WTC11 (cell line): ENCODE measurements at regions not wholly inside any gene's neighbourhood (a gene's known extent, or its start where the extent isn't known, plus 50 kb on each side); places are given as distances from the start of the nearest gene placed in this dataset.

ENCODE experiments used
- ATF2 ChIP-seq: sonication (generic); formaldehyde crosslinking; IDR thresholded peaks from 2 replicates; pipeline ENCODE4 v1.8.1; 2022; ENCODE audit warnings: low read depth, missing genetic modification reagents, borderline replicate concordance
- CBFB ChIP-seq: sonication (generic); formaldehyde crosslinking; IDR thresholded peaks from 2 replicates; pipeline ENCODE4 v1.8.1; 2022; ENCODE audit warnings: mild to moderate bottlenecking, low read depth, missing genetic modification reagents
- CTCF ChIP-seq: fragments of 200-600 bp; IDR thresholded peaks from 2 replicates; pipeline ENCODE4 v1.8.0; 2022; ENCODE audit warnings: antibody characterized with exemption
- E2F4 ChIP-seq: sonication (generic); formaldehyde crosslinking; IDR thresholded peaks from 2 replicates; pipeline ENCODE4 v1.8.1; 2022; ENCODE audit warnings: low read depth, mild to moderate bottlenecking, moderate library complexity, missing genetic modification reagents, borderline replicate concordance
- ESRRA ChIP-seq: sonication (generic); formaldehyde crosslinking; IDR thresholded peaks from 2 replicates; pipeline ENCODE4 v1.8.1; 2022; ENCODE audit warnings: mild to moderate bottlenecking, missing genetic modification reagents, borderline replicate concordance
- IRF2 ChIP-seq: sonication (generic); formaldehyde crosslinking; IDR thresholded peaks from 2 replicates; pipeline ENCODE4 v1.8.0; 2022; ENCODE audit warnings: low read depth, missing genetic modification reagents, borderline replicate concordance
- JAZF1 ChIP-seq: fragments of 250-450 bp; sonication (Bioruptor Pico); IDR thresholded peaks from 2 replicates; pipeline ENCODE4 v1.9.0; 2021; ENCODE audit warnings: moderate library complexity, mild to moderate bottlenecking, inconsistent platforms
- MXD4 ChIP-seq: fragments of 250-450 bp; sonication (Bioruptor Pico); IDR thresholded peaks from 2 replicates; pipeline ENCODE4 v1.8.0; 2021; ENCODE audit warnings: mild to moderate bottlenecking, moderate library complexity, borderline replicate concordance
- NR3C1 ChIP-seq: sonication (generic); formaldehyde crosslinking; conservative IDR thresholded peaks from 2 replicates; pipeline ENCODE4 v1.8.1; 2023; ENCODE audit warnings: low read depth, mild to moderate bottlenecking, missing genetic modification reagents
- PREB ChIP-seq: sonication (generic); formaldehyde crosslinking; IDR thresholded peaks from 2 replicates; pipeline ENCODE4 v1.8.1; 2022; ENCODE audit warnings: mild to moderate bottlenecking, missing genetic modification reagents, moderate library complexity, borderline replicate concordance
- SP1 ChIP-seq: sonication (generic); formaldehyde crosslinking; conservative IDR thresholded peaks from 2 replicates; pipeline ENCODE4 v1.8.1; 2022; ENCODE audit warnings: missing genetic modification reagents
- USF2 ChIP-seq: sonication (generic); formaldehyde crosslinking; IDR thresholded peaks from 2 replicates; pipeline ENCODE4 v1.8.1; 2023; ENCODE audit warnings: mild to moderate bottlenecking, missing genetic modification reagents, moderate library complexity
- ZNF121 ChIP-seq: sonication (generic); formaldehyde crosslinking; IDR thresholded peaks from 2 replicates; pipeline ENCODE4 v1.8.0; 2023; ENCODE audit warnings: missing genetic modification reagents

- TF ChIP-seq E2F4 (CRISPR knock-in tag), result no peak
- no peak for TF ChIP-seq ZNF121
- no peak for TF ChIP-seq ATF2
- no peak for TF ChIP-seq JAZF1 (CRISPR knock-in tag)
- TF ChIP-seq ESRRA, result no peak
- TF ChIP-seq USF2 (CRISPR knock-in tag), result no peak
- TF ChIP-seq MXD4 (CRISPR knock-in tag), result no peak
- no peak for TF ChIP-seq NR3C1
- TF ChIP-seq CBFB (CRISPR knock-in tag), result no peak
- TF ChIP-seq CTCF, result no peak
- no peak for TF ChIP-seq IRF2
- no peak for TF ChIP-seq SP1 (CRISPR knock-in tag)
- no peak for TF ChIP-seq PREB (CRISPR knock-in tag)
Observed at GRCh38 chr13:34162544-34162933, 344.6 kb downstream of the RFC3 start.
